NT2/D1 (cell line): ENCODE measurements at regions not wholly inside any gene's neighbourhood (a gene's known extent, or its start where the extent isn't known, plus 50 kb on each side); places are given as distances from the start of the nearest gene placed in this dataset.
"Not testable (repeated sequence)": the region's sequence is repeated elsewhere in the genome, so short reads cannot be mapped to it uniquely, and the experiment has no call there.

Experiments used
- DNase-seq: peaks from one replicate; pipeline ENCODE4 v3.0.0-alpha.2; 2011; ENCODE audit warnings: low read depth, low spot score
- H3K27me3 ChIP-seq: 2 replicates; pipeline ENCODE4 v1.6.0; 2011; ENCODE audit warnings: mild to moderate bottlenecking; ENCODE audit not compliant: insufficient read length, insufficient read depth
- H3K36me3 ChIP-seq: 2 replicates; pipeline ENCODE4 v1.6.1; 2011; ENCODE audit warnings: mild to moderate bottlenecking, low read length, mixed read lengths; ENCODE audit not compliant: insufficient read depth, insufficient read length
- H3K4me1 ChIP-seq: 2 replicates; pipeline ENCODE4 v1.5.1; 2011; ENCODE audit not compliant: insufficient read depth, insufficient read length
- H3K4me3 ChIP-seq: 2 replicates; pipeline ENCODE4 v1.5.1; 2011; ENCODE audit warnings: low read depth; ENCODE audit not compliant: insufficient read length
- H3K9ac ChIP-seq: 2 replicates; pipeline ENCODE4 v1.6.0; 2011; ENCODE audit warnings: low read depth; ENCODE audit not compliant: insufficient read length
- H3K9me3 ChIP-seq: 2 replicates; pipeline ENCODE4 v1.5.1; 2011; ENCODE audit warnings: mild to moderate bottlenecking, low read length; ENCODE audit not compliant: insufficient read depth
- SUZ12 ChIP-seq: IDR thresholded peaks from 2 replicates; pipeline ENCODE4 v1.6.1; 2011; ENCODE audit not compliant: insufficient read length, insufficient read depth; ENCODE audit errors: extremely low read depth
- YY1 ChIP-seq: IDR thresholded peaks from 2 replicates; pipeline ENCODE4 v1.6.1; 2011; ENCODE audit not compliant: insufficient read length, insufficient read depth
- ZNF274 ChIP-seq: IDR thresholded peaks from 2 replicates; pipeline ENCODE4 v1.6.1; 2011; ENCODE audit warnings: mild to moderate bottlenecking, low read depth, low read length

GRCh38 chrX:65910899-65911298 is 129.0 kb downstream of the VSIG4 start:
- H3K36me3 ChIP-seq = no peaks in the 10 kb centered on the region
- TF ChIP-seq SUZ12 (no peak), YY1 (no peak), ZNF274 (no peak)
- no peaks in the 10 kb centered on the region for H3K4me1 ChIP-seq
- H3K9me3 ChIP-seq = no peaks in the 10 kb centered on the region
- DNase-seq = no peak
- H3K4me3 ChIP-seq = no peak overlapping the region
- no peaks in the 10 kb centered on the region for H3K27me3 ChIP-seq
- H3K9ac ChIP-seq = no peak overlapping the region

DNA sequence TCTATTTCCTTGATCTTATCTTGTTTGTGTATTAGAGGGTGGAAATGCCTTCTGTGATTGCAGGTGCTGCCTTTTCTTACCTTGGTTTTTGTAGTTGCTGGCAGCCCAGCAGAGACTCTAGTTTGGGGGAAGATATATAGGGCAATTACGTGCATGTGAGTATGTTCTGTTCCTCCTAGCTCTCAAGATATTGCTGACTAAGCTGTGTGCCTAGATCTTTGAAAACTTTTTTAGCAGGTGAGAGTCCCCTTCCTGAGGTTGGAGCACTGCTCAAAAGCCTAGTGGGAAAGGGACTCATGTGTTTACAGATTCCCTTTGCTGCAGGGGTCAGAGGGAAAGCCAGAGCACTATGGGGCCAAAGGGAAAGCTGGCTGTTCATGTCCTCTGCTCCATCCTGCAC is 136.1 kb downstream of the VSIG4 start:
- no peaks in the 10 kb centered on the region for H3K36me3 ChIP-seq
- H3K4me3 ChIP-seq = no peak overlapping the region
- no peaks in the 10 kb centered on the region for H3K9me3 ChIP-seq
- no peaks in the 10 kb centered on the region for H3K4me1 ChIP-seq
- no peak for TF ChIP-seq SUZ12
- TF ChIP-seq YY1 = no peak
- TF ChIP-seq ZNF274 = no peak
- H3K9ac ChIP-seq = no peak overlapping the region
- no peaks in the 10 kb centered on the region for H3K27me3 ChIP-seq
- DNase-seq = no peak

- Histone ChIP-seq H3K27me3 (no peaks in the 10 kb centered on the region), H3K9me3 (no peaks in the 10 kb centered on the region), H3K9ac (no peak overlapping the region), H3K4me3 (no peak overlapping the region), H3K4me1 (no peaks in the 10 kb centered on the region), H3K36me3 (no peaks in the 10 kb centered on the region)
- no peak for DNase-seq
- TF ChIP-seq YY1 (no peak), ZNF274 (no peak), SUZ12 (no peak)
Measured at GRCh38 chrX:65902011-65902410, 137.9 kb downstream of the VSIG4 start.

GRCh38 chrX:65900850-65901844 is 138.7 kb downstream of the VSIG4 start:
- TF ChIP-seq SUZ12 = no peak
- no peak for TF ChIP-seq ZNF274
- TF ChIP-seq YY1 = no peak
- Histone ChIP-seq H3K4me1 (no peaks in the 10 kb centered on the region), H3K9ac (no peak overlapping the region), H3K27me3 (no peaks in the 10 kb centered on the region), H3K36me3 (no peaks in the 10 kb centered on the region), H3K4me3 (no peak overlapping the region), H3K9me3 (no peaks in the 10 kb centered on the region)
- no peak for DNase-seq

DNA sequence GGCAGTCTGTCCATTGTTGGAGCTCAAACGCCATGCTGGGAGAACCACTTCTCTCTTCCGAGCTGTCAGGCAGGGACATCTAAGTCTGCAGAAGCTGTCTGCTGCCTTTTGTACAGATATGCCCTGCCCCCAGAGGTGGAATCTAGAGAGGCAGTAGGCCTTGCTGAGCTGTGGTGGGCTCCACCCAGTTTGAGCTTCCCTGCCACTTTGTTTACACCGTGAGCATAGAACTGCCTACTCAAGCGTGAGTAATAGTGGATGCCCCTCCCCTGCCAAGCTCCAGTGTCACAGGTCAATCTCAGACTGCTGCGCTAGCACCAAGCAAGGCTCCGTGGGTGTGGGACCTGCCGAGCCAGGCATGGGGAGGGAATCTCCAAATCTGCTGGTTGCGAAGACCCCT is 145.7 kb downstream of the VSIG4 start:
- TF ChIP-seq ZNF274 (no peak), SUZ12 (no peak), YY1 (no peak)
- no peak overlapping the region for H3K9ac ChIP-seq
- H3K4me3 ChIP-seq = no peak overlapping the region
- H3K9me3 ChIP-seq = no peaks in the 10 kb centered on the region; the same call in 1 of the 2 replicates
- no peaks in the 10 kb centered on the region for H3K36me3 ChIP-seq
- no peaks in the 10 kb centered on the region for H3K27me3 ChIP-seq
- no peak for DNase-seq
- no peaks in the 10 kb centered on the region for H3K4me1 ChIP-seq

GRCh38 chrX:65891817-65892216 is 148.1 kb downstream of the VSIG4 start:
- not testable (repeated sequence) for H3K4me1 ChIP-seq, H3K9me3 ChIP-seq, H3K27me3 ChIP-seq, H3K36me3 ChIP-seq, DNase-seq, H3K4me3 ChIP-seq, H3K9ac ChIP-seq

DNA sequence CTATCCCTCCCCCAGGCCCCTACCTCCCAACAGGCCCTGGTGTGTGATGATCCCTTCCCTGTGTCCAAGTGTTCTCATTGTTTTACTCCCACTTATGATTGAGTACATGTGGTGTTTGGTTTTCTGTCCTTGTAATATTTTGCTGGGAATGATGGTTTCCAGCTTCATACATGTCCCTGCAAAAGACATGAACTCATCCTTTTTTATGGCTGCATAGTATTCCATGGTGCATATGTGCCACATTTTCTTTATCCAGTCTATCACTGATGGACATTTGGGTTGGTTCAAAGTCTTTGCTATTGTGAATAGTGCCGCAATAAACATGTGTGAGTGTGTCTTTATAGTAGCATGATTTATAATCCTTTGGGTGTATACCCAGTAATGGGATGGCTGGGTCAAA is 151.7 kb downstream of the VSIG4 start:
- H3K4me3 ChIP-seq, H3K9ac ChIP-seq, DNase-seq, H3K36me3 ChIP-seq, H3K27me3 ChIP-seq, H3K9me3 ChIP-seq, H3K4me1 ChIP-seq: not testable (repeated sequence)

- no peaks in the 10 kb centered on the region for H3K36me3 ChIP-seq
- no peaks in the 10 kb centered on the region for H3K4me1 ChIP-seq
- no peak for TF ChIP-seq YY1
- no peak for TF ChIP-seq SUZ12
- TF ChIP-seq ZNF274 = no peak
- no peak for DNase-seq
- no peaks in the 10 kb centered on the region for H3K27me3 ChIP-seq
- no peak overlapping the region for H3K9ac ChIP-seq
- no peaks in the 10 kb centered on the region for H3K9me3 ChIP-seq
- no peak overlapping the region for H3K4me3 ChIP-seq
Measured at GRCh38 chrX:65883556-65883955, 156.3 kb downstream of the VSIG4 start.
